Peyer's patch (tissue), 4 donors: ENCODE measurements at regions not wholly inside any gene's neighbourhood (a gene's known extent, or its start where the extent isn't known, plus 50 kb on each side); places are given as distances from the start of the nearest gene placed in this dataset.

ENCODE experiments used
- CTCF ChIP-seq, 6 experiments: fragments of 450-650 bp in 4 of 6; fragments of 200-600 bp in 2 of 6; sonication (generic) in 1 of 6; IDR thresholded peaks; one replicate each; pipeline ENCODE4 v1.5.1; 2017 to 2019; ENCODE audit warnings: antibody characterized with exemption in 6 of 6, mild to moderate bottlenecking in 3 of 6, moderate library complexity in 1 of 6
- POLR2A ChIP-seq, 2 donors: fragments of 450-650 bp; IDR thresholded peaks; one replicate each; pipeline ENCODE4 v1.5.1; 2017; ENCODE audit warnings: antibody characterized with exemption in 2 of 2, mild to moderate bottlenecking in 2 of 2, moderate library complexity in 2 of 2

- no peak for TF ChIP-seq CTCF (IDR thresholded peaks at IDR 0.05)
- TF ChIP-seq POLR2A (IDR thresholded peaks at IDR 0.05), result no peak
Observed at GRCh38 chr16:76883076-76883475, 307.9 kb upstream of the MON1B start.
